ENCODE measurements at regions not wholly inside any gene's neighbourhood (a gene's known extent, or its start where the extent isn't known, plus 50 kb on each side); places are given as distances from the start of the nearest gene placed in this dataset.
"Not testable (repeated sequence)": the region's sequence is repeated elsewhere in the genome, so short reads cannot be mapped to it uniquely, and the experiment has no call there.

GRCh38 chr5:92199035-92199434 is 815.9 kb upstream of the ARRDC3 start:
- not testable (repeated sequence) for H3K4me1 ChIP-seq (ENCODE audit: insufficient read depth, low read length); H3K4me3 ChIP-seq (ENCODE audit: low read depth in 1 of 2, low read length in 2 of 2); H3K36me3 ChIP-seq (ENCODE audit: insufficient read depth, low read length)

GRCh38 chr5:92181656-92182055 is 798.5 kb upstream of the ARRDC3 start:
- Histone ChIP-seq H3K4me1 (ENCODE audit: insufficient read depth, low read length) (no peaks in the 10 kb centered on the region), H3K9me3 (ENCODE audit: low read length) (no peaks in the 10 kb centered on the region), H3K27me3 (ENCODE audit: control insufficient read depth in 1 of 2, insufficient read depth in 2 of 2, low read length in 2 of 2) (no peaks in the 10 kb centered on the region)

More at GRCh38 chr5:92199035-92199434, 815.9 kb upstream of the ARRDC3 start:
- not testable (repeated sequence) for H3K27ac ChIP-seq (ENCODE audit: low read depth, low read length); H3K27me3 ChIP-seq (ENCODE audit: control insufficient read depth in 1 of 2, insufficient read depth in 2 of 2, low read length in 2 of 2); H3K9me3 ChIP-seq (ENCODE audit: low read length); H3K9ac ChIP-seq (ENCODE audit: low read length)

GRCh38 chr5:92180391-92180790 is 797.3 kb upstream of the ARRDC3 start:
- Histone ChIP-seq H3K27me3 (ENCODE audit: control insufficient read depth in 1 of 2, insufficient read depth in 2 of 2, low read length in 2 of 2) (no peaks in the 10 kb centered on the region), H3K4me3 (ENCODE audit: low read depth in 1 of 2, low read length in 2 of 2) (no peak overlapping the region), H3K9me3 (ENCODE audit: low read length) (no peaks in the 10 kb centered on the region), H3K4me1 (ENCODE audit: insufficient read depth, low read length) (no peaks in the 10 kb centered on the region), H3K9ac (ENCODE audit: low read length) (no peak overlapping the region), H3K27ac (ENCODE audit: low read depth, low read length) (no peak overlapping the region), H3K36me3 (ENCODE audit: insufficient read depth, low read length) (no peaks in the 10 kb centered on the region)

More at GRCh38 chr5:92181656-92182055, 798.5 kb upstream of the ARRDC3 start:
- no peak overlapping the region for H3K4me3 ChIP-seq (ENCODE audit: low read depth in 1 of 2, low read length in 2 of 2)
- no peak overlapping the region for H3K27ac ChIP-seq (ENCODE audit: low read depth, low read length)
- H3K9ac ChIP-seq (ENCODE audit: low read length), result no peak overlapping the region
- no peaks in the 10 kb centered on the region for H3K36me3 ChIP-seq (ENCODE audit: insufficient read depth, low read length)

GRCh38 chr5:92179651-92180050 is 796.5 kb upstream of the ARRDC3 start:
- Histone ChIP-seq H3K27ac (ENCODE audit: low read depth, low read length) (no peak overlapping the region), H3K27me3 (ENCODE audit: control insufficient read depth in 1 of 2, insufficient read depth in 2 of 2, low read length in 2 of 2) (no peaks in the 10 kb centered on the region), H3K9me3 (ENCODE audit: low read length) (no peaks in the 10 kb centered on the region), H3K4me3 (ENCODE audit: low read depth in 1 of 2, low read length in 2 of 2) (no peak overlapping the region), H3K36me3 (ENCODE audit: insufficient read depth, low read length) (no peaks in the 10 kb centered on the region), H3K4me1 (ENCODE audit: insufficient read depth, low read length) (no peaks in the 10 kb centered on the region), H3K9ac (ENCODE audit: low read length) (no peak overlapping the region)

GRCh38 chr5:92177926-92178487 is 794.9 kb upstream of the ARRDC3 start:
- no peak overlapping the region for H3K27ac ChIP-seq (ENCODE audit: low read depth, low read length)
- no peaks in the 10 kb centered on the region for H3K9me3 ChIP-seq (ENCODE audit: low read length)
- H3K4me1 ChIP-seq (ENCODE audit: insufficient read depth, low read length), result no peaks in the 10 kb centered on the region
- H3K9ac ChIP-seq (ENCODE audit: low read length), result no peak overlapping the region
- H3K4me3 ChIP-seq (ENCODE audit: low read depth in 1 of 2, low read length in 2 of 2), result no peak overlapping the region
- H3K27me3 ChIP-seq (ENCODE audit: control insufficient read depth in 1 of 2, insufficient read depth in 2 of 2, low read length in 2 of 2), result no peaks in the 10 kb centered on the region
- no peaks in the 10 kb centered on the region for H3K36me3 ChIP-seq (ENCODE audit: insufficient read depth, low read length)

GRCh38 chr5:92163906-92164305 is 780.8 kb upstream of the ARRDC3 start:
- no peaks in the 10 kb centered on the region for H3K4me1 ChIP-seq (ENCODE audit: insufficient read depth, low read length)
- no peak overlapping the region for H3K4me3 ChIP-seq (ENCODE audit: low read depth in 1 of 2, low read length in 2 of 2)
- H3K9me3 ChIP-seq (ENCODE audit: low read length), result no peaks in the 10 kb centered on the region
- H3K27ac ChIP-seq (ENCODE audit: low read depth, low read length), result no peak overlapping the region
- no peak overlapping the region for H3K9ac ChIP-seq (ENCODE audit: low read length)
- no peaks in the 10 kb centered on the region for H3K27me3 ChIP-seq (ENCODE audit: control insufficient read depth in 1 of 2, insufficient read depth in 2 of 2, low read length in 2 of 2)
- no peaks in the 10 kb centered on the region for H3K36me3 ChIP-seq (ENCODE audit: insufficient read depth, low read length)

- Histone ChIP-seq H3K4me3 (ENCODE audit: low read depth in 1 of 2, low read length in 2 of 2) (no peak overlapping the region), H3K27me3 (ENCODE audit: control insufficient read depth in 1 of 2, insufficient read depth in 2 of 2, low read length in 2 of 2) (no peaks in the 10 kb centered on the region), H3K27ac (ENCODE audit: low read depth, low read length) (no peak overlapping the region), H3K9ac (ENCODE audit: low read length) (no peak overlapping the region), H3K36me3 (ENCODE audit: insufficient read depth, low read length) (no peaks in the 10 kb centered on the region), H3K9me3 (ENCODE audit: low read length) (no peaks in the 10 kb centered on the region), H3K4me1 (ENCODE audit: insufficient read depth, low read length) (no peaks in the 10 kb centered on the region)
Observed at GRCh38 chr5:92147798-92148197, 764.7 kb upstream of the ARRDC3 start.

- H3K9ac ChIP-seq (ENCODE audit: low read length), result no peak overlapping the region
- H3K9me3 ChIP-seq (ENCODE audit: low read length), result no peaks in the 10 kb centered on the region
- H3K27me3 ChIP-seq (ENCODE audit: control insufficient read depth in 1 of 2, insufficient read depth in 2 of 2, low read length in 2 of 2), result no peaks in the 10 kb centered on the region
- no peaks in the 10 kb centered on the region for H3K36me3 ChIP-seq (ENCODE audit: insufficient read depth, low read length)
- H3K4me3 ChIP-seq (ENCODE audit: low read depth in 1 of 2, low read length in 2 of 2), result no peak overlapping the region
- H3K4me1 ChIP-seq (ENCODE audit: insufficient read depth, low read length), result no peaks in the 10 kb centered on the region
- no peak overlapping the region for H3K27ac ChIP-seq (ENCODE audit: low read depth, low read length)
Observed at GRCh38 chr5:92147266-92147665, 764.1 kb upstream of the ARRDC3 start.

- H3K36me3 ChIP-seq (ENCODE audit: insufficient read depth, low read length), result no peaks in the 10 kb centered on the region
- H3K4me3 ChIP-seq (ENCODE audit: low read depth in 1 of 2, low read length in 2 of 2), result no peak overlapping the region
- H3K27ac ChIP-seq (ENCODE audit: low read depth, low read length), result no peak overlapping the region
- H3K4me1 ChIP-seq (ENCODE audit: insufficient read depth, low read length), result no peaks in the 10 kb centered on the region
- no peaks in the 10 kb centered on the region for H3K9me3 ChIP-seq (ENCODE audit: low read length)
- H3K9ac ChIP-seq (ENCODE audit: low read length), result no peak overlapping the region
- no peaks in the 10 kb centered on the region for H3K27me3 ChIP-seq (ENCODE audit: control insufficient read depth in 1 of 2, insufficient read depth in 2 of 2, low read length in 2 of 2)
Observed at GRCh38 chr5:92145852-92146251, 762.7 kb upstream of the ARRDC3 start.

GRCh38 chr5:92144824-92145223 is 761.7 kb upstream of the ARRDC3 start:
- H3K9ac ChIP-seq (ENCODE audit: low read length), result no peak overlapping the region
- H3K27me3 ChIP-seq (ENCODE audit: control insufficient read depth in 1 of 2, insufficient read depth in 2 of 2, low read length in 2 of 2), result no peaks in the 10 kb centered on the region
- H3K27ac ChIP-seq (ENCODE audit: low read depth, low read length), result no peak overlapping the region
- no peaks in the 10 kb centered on the region for H3K36me3 ChIP-seq (ENCODE audit: insufficient read depth, low read length)
- no peak overlapping the region for H3K4me3 ChIP-seq (ENCODE audit: low read depth in 1 of 2, low read length in 2 of 2)
- no peaks in the 10 kb centered on the region for H3K9me3 ChIP-seq (ENCODE audit: low read length)
- no peaks in the 10 kb centered on the region for H3K4me1 ChIP-seq (ENCODE audit: insufficient read depth, low read length)

GRCh38 chr5:92132294-92132908 is 749.3 kb upstream of the ARRDC3 start:
- not testable (repeated sequence) for H3K9me3 ChIP-seq (ENCODE audit: low read length); H3K36me3 ChIP-seq (ENCODE audit: insufficient read depth, low read length)

GRCh38 chr5:92126182-92126581 is 743.1 kb upstream of the ARRDC3 start:
- Histone ChIP-seq H3K9ac (ENCODE audit: low read length) (no peak overlapping the region), H3K27ac (ENCODE audit: low read depth, low read length) (no peak overlapping the region), H3K9me3 (ENCODE audit: low read length) (no peaks in the 10 kb centered on the region), H3K27me3 (ENCODE audit: control insufficient read depth in 1 of 2, insufficient read depth in 2 of 2, low read length in 2 of 2) (no peaks in the 10 kb centered on the region), H3K4me1 (ENCODE audit: insufficient read depth, low read length) (no peaks in the 10 kb centered on the region), H3K36me3 (ENCODE audit: insufficient read depth, low read length) (no peaks in the 10 kb centered on the region), H3K4me3 (ENCODE audit: low read depth in 1 of 2, low read length in 2 of 2) (no peak overlapping the region)

More at GRCh38 chr5:92132294-92132908, 749.3 kb upstream of the ARRDC3 start:
- not testable (repeated sequence) for H3K9ac ChIP-seq (ENCODE audit: low read length); H3K4me3 ChIP-seq (ENCODE audit: low read depth in 1 of 2, low read length in 2 of 2); H3K27me3 ChIP-seq (ENCODE audit: control insufficient read depth in 1 of 2, insufficient read depth in 2 of 2, low read length in 2 of 2); H3K4me1 ChIP-seq (ENCODE audit: insufficient read depth, low read length); H3K27ac ChIP-seq (ENCODE audit: low read depth, low read length)

Measured in muscle layer of colon (tissue), 2 donors.